Germinal center (tissue), 1 donor: ENCODE measurements at regions not wholly inside any gene's neighbourhood (a gene's known extent, or its start where the extent isn't known, plus 50 kb on each side); places are given as distances from the start of the nearest gene placed in this dataset.
"Not testable (repeated sequence)": the region's sequence is repeated elsewhere in the genome, so short reads cannot be mapped to it uniquely, and the experiment has no call there.

ENCODE experiments used
- DNase-seq: peaks from one replicate; pipeline ENCODE4 v3.0.0; 2012; ENCODE audit warnings: mixed read lengths, low spot score

GRCh38 chrX:52261125-52261462 lies 76.4 kb downstream of the MAGED4 start:
- no peak for DNase-seq

GRCh38 chrX:52261463-52262194 lies 76.9 kb downstream of the MAGED4 start:
- DNase-seq: peak; percentile 54

- no peak for DNase-seq
These were observed 77.5 kb downstream of the MAGED4 start for GRCh38 chrX:52262195-52262546.

GRCh38 chrX:52263417-52263816 lies 78.7 kb downstream of the MAGED4 start:
- DNase-seq: no peak

- no peak for DNase-seq
These were observed 81.0 kb downstream of the MAGED4 start for GRCh38 chrX:52265713-52266112.

GRCh38 chrX:52268502-52268901 lies 83.8 kb downstream of the MAGED4 start:
- not testable (repeated sequence) for DNase-seq

GRCh38 chrX:52270453-52271116 lies 85.9 kb downstream of the MAGED4 start:
- DNase-seq: no peak

- no peak for DNase-seq
These were observed 86.5 kb downstream of the MAGED4 start for GRCh38 chrX:52271206-52271605.

GRCh38 chrX:52277666-52278065 lies 91.2 kb upstream of the XAGE2 start:
- no peak for DNase-seq

- no peak for DNase-seq
These were observed 88.0 kb upstream of the XAGE2 start for GRCh38 chrX:52280812-52281211.

- DNase-seq: no peak
These were observed 84.0 kb upstream of the XAGE2 start for GRCh38 chrX:52284865-52285264.

GRCh38 chrX:52298968-52299367 lies 69.9 kb upstream of the XAGE2 start:
- not testable (repeated sequence) for DNase-seq

- not testable (repeated sequence) for DNase-seq
These were observed 60.3 kb upstream of the XAGE2 start for GRCh38 chrX:52308532-52308931.
